Activated T-cell treated with anti-CD3 and anti-CD28 coated beads for 48 hours (primary cell): ENCODE measurements at regions not wholly inside any gene's neighbourhood (a gene's known extent, or its start where the extent isn't known, plus 50 kb on each side); places are given as distances from the start of the nearest gene placed in this dataset.
A peak's percentile ranks its signal among the peaks of the same experiment; 100 is the strongest.

Experiments used
- DNase-seq: peaks from one replicate; pipeline ENCODE4 v3.0.0-alpha.2; 2020; ENCODE audit warnings: low read depth

DNA sequence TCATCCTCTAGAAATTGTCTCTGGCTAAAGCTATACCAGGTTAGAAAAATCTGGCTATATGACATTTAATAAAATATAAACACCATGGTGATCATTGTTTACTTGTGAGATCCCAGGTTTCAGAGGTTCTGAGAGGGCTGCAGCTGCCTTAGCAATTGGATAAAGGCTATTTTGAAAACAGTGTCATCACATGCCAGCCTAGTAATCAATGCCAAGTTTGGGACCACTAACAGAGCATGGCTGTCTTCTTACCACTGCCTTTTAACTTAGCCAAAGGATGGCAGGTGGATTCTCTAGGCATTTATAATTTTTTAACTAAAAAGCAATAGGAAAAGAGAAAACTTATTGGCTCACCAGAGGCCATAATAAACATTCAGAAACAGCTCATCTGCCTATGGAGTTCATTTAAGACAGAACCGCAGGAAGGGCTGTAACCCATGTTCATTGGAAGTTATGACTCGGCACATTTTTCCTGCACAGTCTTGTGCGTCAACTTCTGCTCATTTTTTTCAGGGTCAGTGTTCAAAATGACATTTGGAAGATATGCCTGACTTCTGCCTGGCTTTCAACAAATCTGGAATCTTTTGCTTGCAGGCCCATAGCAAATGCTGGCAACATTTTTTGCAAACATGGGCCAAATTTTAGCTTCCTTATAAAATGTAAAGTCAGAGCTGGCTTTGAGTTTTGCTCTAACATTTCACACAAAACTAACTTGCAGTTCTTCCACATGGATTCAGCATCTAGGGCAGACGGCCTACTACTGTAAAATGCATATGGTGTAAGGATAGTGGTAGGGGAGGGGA lies 476.0 kb upstream of the TBL1XR1 start:
- DNase-seq = no peak

GRCh38 chr3:177674186-177674585 lies 476.9 kb upstream of the TBL1XR1 start:
- no peak for DNase-seq

GRCh38 chr3:177676148-177676547 lies 478.9 kb upstream of the TBL1XR1 start:
- DNase-seq = no peak

GRCh38 chr3:177676947-177677587 lies 479.8 kb upstream of the TBL1XR1 start:
- no peak for DNase-seq

DNA sequence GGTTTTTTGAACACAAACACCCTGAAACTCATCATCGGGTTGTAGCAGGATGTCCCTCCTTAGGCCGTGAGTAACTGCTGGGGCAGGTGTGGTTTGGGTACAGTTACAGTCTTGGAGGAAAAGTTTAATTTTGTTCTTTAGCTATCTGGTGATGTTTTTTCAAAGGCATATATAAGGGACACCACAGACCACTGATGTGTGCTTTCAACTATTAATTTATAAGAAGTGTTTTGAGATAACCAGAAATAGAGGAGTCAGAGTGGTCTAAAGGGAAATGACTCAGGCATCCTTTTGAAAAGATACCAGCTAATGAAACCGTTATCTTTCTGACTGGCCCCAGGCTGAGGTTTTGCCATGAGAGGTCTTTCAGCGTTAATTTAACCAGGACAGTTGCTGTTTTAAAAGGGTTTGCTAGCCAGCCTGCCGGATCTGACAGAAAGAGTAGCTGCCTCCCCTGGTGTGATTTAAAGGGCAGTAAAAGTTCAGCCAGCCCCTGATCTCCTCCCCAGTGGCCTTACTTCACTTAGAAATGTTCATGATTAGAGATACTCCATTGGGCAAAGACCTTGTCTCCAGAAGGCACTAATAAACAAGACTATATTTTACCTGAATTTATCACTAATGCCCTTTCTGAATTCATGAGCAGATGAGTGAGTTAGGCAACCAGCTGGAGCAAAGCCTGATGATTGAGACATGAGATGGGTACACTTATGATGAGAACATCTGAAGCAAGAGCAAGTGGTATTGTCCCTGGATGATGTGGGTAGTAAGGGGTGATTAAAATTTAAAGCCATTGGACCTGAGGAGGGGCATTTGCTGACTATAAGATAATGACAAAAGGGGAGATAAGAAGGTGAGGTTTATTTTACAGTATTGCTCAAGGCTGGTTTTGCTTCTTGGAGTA lies 482.5 kb upstream of the TBL1XR1 start:
- peak; percentile 11 for DNase-seq

- no peak for DNase-seq
Measured at GRCh38 chr3:177680472-177680821, 483.2 kb upstream of the TBL1XR1 start.

- no peak for DNase-seq
Measured at GRCh38 chr3:177681156-177681555, 483.9 kb upstream of the TBL1XR1 start.

DNA sequence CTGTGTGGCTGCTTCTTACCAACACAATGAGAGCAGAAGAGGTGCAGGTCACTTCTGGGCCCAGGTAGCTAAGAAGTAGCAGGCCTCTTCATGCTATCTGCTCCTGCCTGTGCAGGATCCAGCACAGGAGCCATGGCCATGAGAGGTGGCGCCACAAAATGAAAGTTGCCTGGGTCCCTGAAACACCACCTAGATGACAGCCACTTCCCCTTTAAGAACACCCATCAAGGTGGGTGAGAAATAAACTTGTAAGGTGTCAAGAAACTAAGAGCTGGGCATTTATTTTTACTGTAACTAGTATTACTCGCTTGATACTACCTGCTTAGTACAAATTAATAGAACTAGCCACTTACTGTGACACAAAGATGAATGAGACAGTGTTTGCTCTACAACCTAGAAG lies 484.6 kb upstream of the TBL1XR1 start:
- DNase-seq = no peak

DNA sequence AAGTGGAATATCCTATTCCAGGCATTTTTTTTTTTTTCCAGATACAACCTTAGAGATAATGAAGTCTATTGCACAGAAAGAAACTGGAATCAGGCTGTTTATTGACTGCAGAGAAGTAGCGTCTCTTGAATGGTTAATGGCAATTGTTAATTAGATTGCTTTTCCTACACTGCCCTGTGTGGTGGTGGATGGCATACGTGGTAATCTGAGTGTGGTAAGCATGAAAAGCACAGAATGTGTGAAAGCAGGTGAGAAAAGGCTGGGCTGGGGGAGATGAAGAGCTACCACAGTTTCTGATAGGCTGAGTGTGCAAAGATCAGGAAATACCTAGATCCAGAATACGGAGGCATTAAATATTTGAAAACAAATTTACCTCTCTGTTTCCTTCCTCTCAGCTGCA lies 486.3 kb upstream of the TBL1XR1 start:
- DNase-seq = no peak

- no peak for DNase-seq
Measured at GRCh38 chr3:177686671-177687070, 489.4 kb upstream of the TBL1XR1 start.

GRCh38 chr3:177687291-177687690 lies 490.0 kb upstream of the TBL1XR1 start:
- no peak for DNase-seq

- DNase-seq = no peak
Measured at GRCh38 chr3:177688152-177688551, 490.9 kb upstream of the TBL1XR1 start.

DNA sequence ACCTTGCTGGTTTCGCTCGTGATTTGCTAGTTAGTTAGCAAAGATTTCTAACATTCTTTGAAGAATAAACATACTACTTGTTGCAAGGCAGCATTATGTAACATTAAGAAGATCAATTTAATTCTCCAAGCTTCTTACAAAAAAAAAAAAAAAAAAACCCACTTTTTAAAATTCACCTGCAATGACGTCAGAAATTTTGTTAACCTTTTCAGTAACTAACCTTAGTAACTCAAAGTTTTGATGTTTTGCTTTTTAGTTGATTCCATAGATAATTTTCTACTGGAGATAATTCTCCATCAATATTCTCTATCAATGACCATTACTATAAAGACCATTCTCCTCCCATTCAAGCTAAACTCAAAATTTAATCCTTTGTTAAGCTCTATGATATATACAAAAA lies 491.8 kb upstream of the TBL1XR1 start:
- no peak for DNase-seq

GRCh38 chr3:177689869-177690268 lies 492.6 kb upstream of the TBL1XR1 start:
- no peak for DNase-seq

- DNase-seq = no peak
Measured at GRCh38 chr3:177690306-177690705, 493.0 kb upstream of the TBL1XR1 start.

DNA sequence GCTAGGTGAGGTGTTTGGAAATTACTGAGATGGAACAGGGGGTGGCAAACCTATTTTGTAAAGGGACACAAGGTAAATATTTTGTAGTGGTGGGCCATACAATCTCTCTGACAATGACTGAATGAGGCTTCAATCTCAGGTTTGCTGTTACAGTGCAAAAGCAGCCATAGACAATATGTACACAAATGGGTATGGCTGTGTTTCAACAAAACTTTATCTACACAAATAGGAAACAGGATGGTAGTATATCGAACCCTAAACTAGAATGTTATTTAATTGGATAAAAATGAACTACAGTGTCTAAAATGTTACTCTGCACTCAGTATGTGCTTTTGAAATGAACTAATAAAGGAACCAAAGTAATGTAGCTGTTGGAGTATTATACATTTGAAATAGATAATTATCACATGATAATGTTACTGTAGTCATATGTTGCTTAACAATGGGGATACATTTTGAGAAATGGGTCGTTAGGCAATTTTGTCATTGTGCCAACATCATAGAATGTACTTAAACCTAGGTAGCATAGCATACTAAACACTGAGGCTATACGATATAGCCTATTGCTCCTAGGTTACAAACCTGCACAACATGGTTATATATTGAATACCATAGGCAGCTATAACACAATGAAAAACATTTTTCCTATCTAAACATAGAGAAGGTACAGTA lies 495.2 kb upstream of the TBL1XR1 start:
- DNase-seq = no peak

DNA sequence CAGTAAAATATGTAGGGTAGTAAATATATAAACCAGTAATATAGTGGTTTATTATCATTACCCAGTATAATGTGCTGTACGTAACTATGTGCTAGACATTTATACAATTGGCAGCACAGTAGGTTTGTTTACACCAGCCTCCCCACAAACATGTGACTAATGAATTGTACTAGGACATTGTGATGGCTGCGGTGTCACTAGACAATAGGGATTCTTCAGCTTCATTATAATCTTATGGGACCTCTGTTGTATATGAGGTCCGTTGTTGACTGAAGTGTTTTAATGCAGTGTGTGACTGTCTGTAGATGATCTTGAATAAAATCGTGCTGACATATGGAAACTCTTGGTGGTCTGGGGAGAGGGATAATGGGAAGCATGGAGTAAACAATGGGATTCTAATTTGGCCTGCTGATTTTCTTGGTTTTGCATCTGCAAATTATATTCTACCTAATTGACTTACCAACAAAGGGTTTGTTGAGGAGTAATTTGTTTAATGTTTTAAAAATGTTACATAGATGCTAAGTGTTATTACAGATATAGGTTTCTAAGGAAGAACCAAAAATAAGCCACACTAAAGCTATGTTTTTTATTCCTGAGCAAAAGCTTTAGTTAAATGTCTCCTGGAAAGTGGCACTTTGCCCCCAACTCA lies 496.5 kb upstream of the TBL1XR1 start:
- no peak for DNase-seq

DNA sequence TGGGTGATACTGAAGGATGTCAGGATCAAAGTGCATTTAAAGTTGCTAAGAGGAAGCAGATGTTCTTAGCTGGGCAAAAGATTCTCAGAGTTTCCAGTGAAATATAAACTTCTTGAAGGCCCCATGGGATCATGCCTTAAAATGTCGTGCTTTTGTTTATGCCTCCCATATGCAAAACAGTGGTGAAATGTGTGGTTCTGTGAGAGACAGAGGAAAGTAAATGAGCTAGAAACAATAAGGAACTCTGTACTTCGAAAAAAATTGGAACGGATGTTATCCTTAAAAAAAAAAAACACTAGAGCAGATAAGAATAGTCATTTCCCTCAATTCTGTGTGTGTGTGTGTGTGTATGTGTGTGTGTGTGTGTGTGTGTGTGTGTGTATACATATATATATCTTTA lies 497.0 kb upstream of the TBL1XR1 start:
- DNase-seq = no peak

GRCh38 chr3:177694951-177695350 lies 497.7 kb upstream of the TBL1XR1 start:
- no peak for DNase-seq

- no peak for DNase-seq
Measured at GRCh38 chr3:177700117-177700516, 502.8 kb upstream of the TBL1XR1 start.

- DNase-seq = no peak
Measured at GRCh38 chr3:177703788-177704187, 506.5 kb upstream of the TBL1XR1 start.
